Skin epidermis (tissue), 12 donors: ENCODE measurements at regions not wholly inside any gene's neighbourhood (a gene's known extent, or its start where the extent isn't known, plus 50 kb on each side); places are given as distances from the start of the nearest gene placed in this dataset.
A peak's percentile ranks its signal among the peaks of the same experiment; 100 is the strongest.

Experiments used
- H3K27ac ChIP-seq, 21 experiments: fragments of 200-600 bp; sonication (generic) in 11 of 21; one replicate each; pipeline ENCODE4 v1.5.0; 2020; ENCODE audit warnings: mild to moderate bottlenecking in 3 of 21, inconsistent platforms in 2 of 21, moderate library complexity in 2 of 21
- H3K4me3 ChIP-seq, 7 experiments: fragments of 200-600 bp; sonication (generic) in 2 of 7; one replicate each; pipeline ENCODE4 v1.5.0; 2020; ENCODE audit warnings: inconsistent platforms in 2 of 7, mild to moderate bottlenecking in 2 of 7, moderate library complexity in 1 of 7

- H3K27ac ChIP-seq = no peak overlapping the region
- no peak overlapping the region for H3K4me3 ChIP-seq
These were observed 57.3 kb upstream of the BACE2 start for GRCh38 chr21:41110664-41111063.

DNA sequence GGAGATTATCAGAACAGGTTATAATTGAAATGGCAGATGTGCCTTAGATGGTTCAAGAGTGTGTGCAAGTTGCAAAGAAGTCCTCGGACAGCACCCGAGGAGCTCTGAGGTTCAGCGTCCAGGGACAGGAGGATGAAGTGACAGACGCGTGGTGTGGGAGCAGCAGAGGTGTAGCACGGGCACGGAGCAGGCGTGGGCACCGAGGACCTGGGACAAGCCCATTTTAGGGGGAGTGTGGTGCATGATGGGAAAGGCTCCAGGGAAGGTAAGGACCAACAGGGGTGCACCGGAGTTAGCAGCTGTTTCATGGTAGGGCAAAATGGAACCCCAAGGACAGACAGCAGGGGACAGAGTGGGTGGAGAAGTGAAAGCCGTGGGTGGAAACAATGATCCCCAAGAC, 56.3 kb upstream of the BACE2 start:
- H3K4me3 ChIP-seq = no peak overlapping the region

DNA sequence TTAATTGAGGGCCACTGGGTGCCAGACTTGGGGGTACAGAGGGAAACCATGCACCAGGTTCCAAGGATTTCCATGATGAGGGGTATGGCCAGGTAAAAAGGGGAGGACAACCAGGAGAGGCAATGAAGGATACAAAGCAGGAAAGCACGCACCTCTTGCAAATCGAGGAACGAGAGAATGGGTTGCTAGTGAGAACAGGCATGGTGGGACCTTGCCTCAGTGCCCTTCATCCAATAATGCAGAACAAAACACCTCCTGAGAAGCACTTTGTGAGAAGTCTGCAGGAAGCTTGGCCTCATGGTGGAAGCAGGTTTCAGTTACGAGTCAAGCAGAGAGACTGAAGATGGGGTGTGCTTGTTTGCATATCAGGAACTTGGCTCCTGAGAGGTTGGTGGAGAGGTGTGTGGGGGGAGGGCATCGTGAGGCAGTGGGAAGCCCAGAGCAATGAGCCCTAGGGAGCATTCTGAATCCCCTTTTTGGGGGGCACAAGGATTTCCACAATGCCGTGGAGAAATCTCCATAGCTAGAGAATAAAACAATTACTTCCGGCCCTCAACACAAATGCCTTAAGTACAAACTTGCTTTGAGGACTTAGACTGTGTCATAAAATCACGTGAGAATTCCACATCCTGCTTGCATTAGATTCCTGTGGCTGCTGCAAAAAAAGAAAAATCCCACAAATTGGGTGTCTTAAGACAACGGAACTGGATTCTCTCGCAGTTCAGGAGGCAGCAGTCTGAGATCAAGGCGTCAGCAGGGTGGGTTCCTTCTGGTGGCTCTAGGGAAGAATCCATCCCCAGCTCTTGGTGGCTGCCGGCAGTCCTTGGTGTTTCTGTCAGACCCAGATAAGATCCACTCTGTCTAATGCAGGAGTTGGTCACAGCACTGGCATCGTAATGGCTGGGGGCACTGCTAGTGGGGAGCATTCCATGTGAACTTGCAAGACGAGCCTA, 54.9 kb upstream of the BACE2 start:
- Histone ChIP-seq H3K4me3 (peak overlapping the region in 4 of 7 experiments; percentile 5 to 31 (median 13)), H3K27ac (peak overlapping the region in 15 of 21 experiments; percentile 6 to 79 (median 43))

More for the DNA sequence above, 56.3 kb upstream of the BACE2 start:
- no peak overlapping the region for H3K27ac ChIP-seq

DNA sequence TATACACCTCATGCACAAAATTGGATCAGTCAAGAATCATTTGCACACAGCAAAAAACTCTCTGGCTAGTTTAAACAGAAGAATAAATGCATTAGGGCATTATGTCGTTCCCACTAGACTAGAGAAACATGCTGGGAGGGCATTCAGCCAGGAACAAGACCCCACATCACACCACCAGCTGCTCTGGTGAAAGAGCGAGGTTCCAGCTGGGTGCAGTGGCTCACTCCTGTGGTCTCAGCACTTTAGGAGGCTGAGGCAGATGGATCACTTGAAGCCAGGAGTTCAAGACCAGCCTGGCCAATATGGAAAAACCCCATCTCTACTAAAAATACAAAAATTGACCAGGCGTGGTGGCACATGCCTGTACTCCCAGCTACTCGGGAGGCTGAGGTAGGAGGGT, 52.1 kb upstream of the BACE2 start:
- Histone ChIP-seq H3K4me3 (no peak overlapping the region), H3K27ac (no peak overlapping the region)
